HG03460 (cell line): ENCODE measurements at regions not wholly inside any gene's neighbourhood (a gene's known extent, or its start where the extent isn't known, plus 50 kb on each side); places are given as distances from the start of the nearest gene placed in this dataset.
"Not testable (repeated sequence)": the region's sequence is repeated elsewhere in the genome, so short reads cannot be mapped to it uniquely, and the experiment has no call there.

Experiments used
- ATAC-seq: cut with Tn5 transposase; IDR thresholded peaks from one replicate; pipeline ENCODE4 v1.9.1; 2021; ENCODE audit not compliant: unreplicated experiment

GRCh38 chr13:59324401-59324800 is 839.3 kb downstream of the DIAPH3 start:
- not testable (repeated sequence) for ATAC-seq

GRCh38 chr13:59326717-59327116 is 837.0 kb downstream of the DIAPH3 start:
- no peak for ATAC-seq

GRCh38 chr13:59330764-59331163 is 833.0 kb downstream of the DIAPH3 start:
- no peak for ATAC-seq

- no peak for ATAC-seq
Observed at GRCh38 chr13:59332966-59333365, 830.8 kb downstream of the DIAPH3 start.

- no peak for ATAC-seq
Observed at GRCh38 chr13:59337070-59337469, 826.7 kb downstream of the DIAPH3 start.

GRCh38 chr13:59340151-59340550 is 823.6 kb downstream of the DIAPH3 start:
- no peak for ATAC-seq

GRCh38 chr13:59340581-59340980 is 823.1 kb downstream of the DIAPH3 start:
- ATAC-seq: no peak

GRCh38 chr13:59342400-59342799 is 821.3 kb downstream of the DIAPH3 start:
- no peak for ATAC-seq

GRCh38 chr13:59343132-59343531 is 820.6 kb downstream of the DIAPH3 start:
- no peak for ATAC-seq

- no peak for ATAC-seq
Observed at GRCh38 chr13:59343993-59344822, 819.5 kb downstream of the DIAPH3 start.

GRCh38 chr13:59345311-59345710 is 818.4 kb downstream of the DIAPH3 start:
- ATAC-seq: no peak

GRCh38 chr13:59346999-59347723 is 816.6 kb downstream of the DIAPH3 start:
- no peak for ATAC-seq

GRCh38 chr13:59348617-59349016 is 815.1 kb downstream of the DIAPH3 start:
- no peak for ATAC-seq

GRCh38 chr13:59352600-59352999 is 811.1 kb downstream of the DIAPH3 start:
- no peak for ATAC-seq

- ATAC-seq: no peak
Observed at GRCh38 chr13:59354665-59355369, 808.9 kb downstream of the DIAPH3 start.

- ATAC-seq: no peak
Observed at GRCh38 chr13:59356607-59357006, 807.1 kb downstream of the DIAPH3 start.

GRCh38 chr13:59358014-59358413 is 805.7 kb downstream of the DIAPH3 start:
- ATAC-seq: no peak

- no peak for ATAC-seq
Observed at GRCh38 chr13:59360108-59360507, 803.6 kb downstream of the DIAPH3 start.

- ATAC-seq: no peak
Observed at GRCh38 chr13:59360916-59361315, 802.8 kb downstream of the DIAPH3 start.

GRCh38 chr13:59363313-59363712 is 800.4 kb downstream of the DIAPH3 start:
- ATAC-seq: no peak

GRCh38 chr13:59363947-59364346 is 799.8 kb downstream of the DIAPH3 start:
- no peak for ATAC-seq

- no peak for ATAC-seq
Observed at GRCh38 chr13:59364641-59365085, 799.1 kb downstream of the DIAPH3 start.
